ENCODE measurements at regions not wholly inside any gene's neighbourhood (a gene's known extent, or its start where the extent isn't known, plus 50 kb on each side); places are given as distances from the start of the nearest gene placed in this dataset.

DNA sequence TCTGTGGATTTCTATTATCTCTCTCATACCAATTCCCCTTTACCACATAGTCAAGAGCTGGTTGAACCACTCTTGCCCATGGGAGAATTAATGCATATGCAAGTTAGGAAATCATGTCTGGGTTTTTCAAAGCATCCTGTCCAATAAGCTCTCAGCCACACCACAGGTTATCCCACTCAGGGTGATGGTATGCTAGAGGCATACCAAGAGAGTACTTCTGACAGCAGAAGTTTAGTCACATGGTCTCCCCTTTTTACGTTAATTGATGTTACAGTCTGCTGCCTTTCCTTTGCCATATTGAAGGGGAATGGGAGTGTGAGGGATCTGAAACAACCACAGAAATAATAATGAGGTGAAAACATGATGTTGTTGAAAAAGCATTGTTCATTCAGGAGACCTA, 135.8 kb upstream of the PBX1 start:
- H3K27ac ChIP-seq (ENCODE audit: extremely low read depth, low read depth, low read length): no peak overlapping the region
- no peaks in the 10 kb centered on the region for H3K9me3 ChIP-seq (ENCODE audit: control insufficient read depth, insufficient read depth, low read depth, low read length)
- no peaks in the 10 kb centered on the region for H3K4me1 ChIP-seq (ENCODE audit: control insufficient read depth, insufficient read depth, low read length)
- no peak overlapping the region for H3K4me3 ChIP-seq (ENCODE audit: low read depth, low read length)
- TF ChIP-seq PRDM1 (tag by site-specific recombination; IDR thresholded peaks at IDR 0.05): no peak
- no peak for TF ChIP-seq ZNF660 (tag by site-specific recombination; IDR thresholded peaks at IDR 0.05)
- TF ChIP-seq, protein P1, sequence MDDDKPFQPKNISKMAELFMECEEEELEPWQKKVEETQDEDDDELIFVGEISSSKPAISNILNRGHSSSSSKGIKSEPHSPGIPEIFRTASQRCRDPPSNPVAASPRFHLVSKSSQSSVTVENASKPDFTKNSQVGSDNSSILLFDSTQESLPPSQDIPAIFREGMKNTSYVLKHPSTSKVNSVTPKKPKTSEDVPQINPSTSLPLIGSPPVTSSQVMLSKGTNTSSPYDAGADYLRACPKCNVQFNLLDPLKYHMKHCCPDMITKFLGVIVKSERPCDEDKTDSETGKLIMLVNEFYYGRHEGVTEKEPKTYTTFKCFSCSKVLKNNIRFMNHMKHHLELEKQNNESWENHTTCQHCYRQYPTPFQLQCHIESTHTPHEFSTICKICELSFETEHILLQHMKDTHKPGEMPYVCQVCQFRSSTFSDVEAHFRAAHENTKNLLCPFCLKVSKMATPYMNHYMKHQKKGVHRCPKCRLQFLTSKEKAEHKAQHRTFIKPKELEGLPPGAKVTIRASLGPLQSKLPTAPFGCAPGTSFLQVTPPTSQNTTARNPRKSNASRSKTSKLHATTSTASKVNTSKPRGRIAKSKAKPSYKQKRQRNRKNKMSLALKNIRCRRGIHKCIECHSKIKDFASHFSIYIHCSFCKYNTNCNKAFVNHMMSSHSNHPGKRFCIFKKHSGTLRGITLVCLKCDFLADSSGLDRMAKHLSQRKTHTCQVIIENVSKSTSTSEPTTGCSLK (tag by site-specific recombination; IDR thresholded peaks at IDR 0.05): no peak
- TF ChIP-seq ZNF341 (tag by site-specific recombination; IDR thresholded peaks at IDR 0.05; ENCODE audit: low read depth): no peak
- no peak for TF ChIP-seq ZNF777 (tag by site-specific recombination; IDR thresholded peaks at IDR 0.05; ENCODE audit: borderline replicate concordance)
- TF ChIP-seq ZNF157 (tag by site-specific recombination; IDR thresholded peaks at IDR 0.05): no peak
- H3K36me3 ChIP-seq (ENCODE audit: control insufficient read depth in 2 of 2, insufficient read depth in 1 of 2, low read length in 2 of 2): no peaks in the 10 kb centered on the region
- CTCF ChIA-PET: interaction anchor here (0.6 kb wide), 2 partner anchors 15 to 20 kb away, joined by 4 to 6 read pairs; no protein-coding TSS in a partner anchor
- POLR2A ChIA-PET: no interaction called here

DNA sequence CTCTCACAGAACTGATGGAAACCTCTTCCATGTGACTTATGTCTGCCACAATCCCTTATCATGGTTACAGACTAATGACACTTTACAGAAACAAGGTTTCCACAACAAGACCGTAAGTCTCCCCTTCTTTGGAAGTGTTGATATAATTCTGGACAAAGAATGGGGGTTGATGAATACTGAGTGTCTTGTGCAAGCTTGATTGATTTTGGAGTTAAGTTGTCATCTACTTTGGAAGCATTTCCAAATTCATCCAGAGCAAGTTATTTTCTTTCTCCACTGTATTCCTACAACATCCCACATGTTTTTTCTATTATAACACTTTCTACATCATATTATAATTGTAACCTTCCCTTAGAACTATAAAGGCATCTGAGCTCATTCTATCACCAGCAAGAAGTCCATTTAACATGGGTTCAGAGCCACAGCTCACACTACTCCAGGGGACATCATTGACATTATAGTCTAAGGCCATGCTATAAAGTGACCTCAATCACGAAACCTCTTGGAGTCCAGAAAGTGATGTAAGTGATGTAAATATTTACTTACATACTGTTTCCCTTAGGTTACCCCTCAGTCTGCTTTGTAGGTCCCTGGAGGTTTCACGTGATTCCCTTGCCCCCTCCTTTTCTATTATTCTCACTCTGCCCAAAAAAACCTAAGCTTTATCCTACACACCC, 125.7 kb upstream of the PBX1 start:
- no peaks in the 10 kb centered on the region; the same call in 1 of the 2 replicates for H3K4me1 ChIP-seq (ENCODE audit: control insufficient read depth, insufficient read depth, low read length)
- POLR2A ChIA-PET: no interaction called here
- no peaks in the 10 kb centered on the region for H3K36me3 ChIP-seq (ENCODE audit: control insufficient read depth in 2 of 2, insufficient read depth in 1 of 2, low read length in 2 of 2)
- H3K9me3 ChIP-seq (ENCODE audit: control insufficient read depth, insufficient read depth, low read depth, low read length): no peaks in the 10 kb centered on the region
- no peak overlapping the region for H3K27ac ChIP-seq (ENCODE audit: extremely low read depth, low read depth, low read length)
- peak; percentile 60 for TF ChIP-seq GLIS1 (tag by site-specific recombination; IDR thresholded peaks at IDR 0.05)
- TF ChIP-seq, protein P2, sequence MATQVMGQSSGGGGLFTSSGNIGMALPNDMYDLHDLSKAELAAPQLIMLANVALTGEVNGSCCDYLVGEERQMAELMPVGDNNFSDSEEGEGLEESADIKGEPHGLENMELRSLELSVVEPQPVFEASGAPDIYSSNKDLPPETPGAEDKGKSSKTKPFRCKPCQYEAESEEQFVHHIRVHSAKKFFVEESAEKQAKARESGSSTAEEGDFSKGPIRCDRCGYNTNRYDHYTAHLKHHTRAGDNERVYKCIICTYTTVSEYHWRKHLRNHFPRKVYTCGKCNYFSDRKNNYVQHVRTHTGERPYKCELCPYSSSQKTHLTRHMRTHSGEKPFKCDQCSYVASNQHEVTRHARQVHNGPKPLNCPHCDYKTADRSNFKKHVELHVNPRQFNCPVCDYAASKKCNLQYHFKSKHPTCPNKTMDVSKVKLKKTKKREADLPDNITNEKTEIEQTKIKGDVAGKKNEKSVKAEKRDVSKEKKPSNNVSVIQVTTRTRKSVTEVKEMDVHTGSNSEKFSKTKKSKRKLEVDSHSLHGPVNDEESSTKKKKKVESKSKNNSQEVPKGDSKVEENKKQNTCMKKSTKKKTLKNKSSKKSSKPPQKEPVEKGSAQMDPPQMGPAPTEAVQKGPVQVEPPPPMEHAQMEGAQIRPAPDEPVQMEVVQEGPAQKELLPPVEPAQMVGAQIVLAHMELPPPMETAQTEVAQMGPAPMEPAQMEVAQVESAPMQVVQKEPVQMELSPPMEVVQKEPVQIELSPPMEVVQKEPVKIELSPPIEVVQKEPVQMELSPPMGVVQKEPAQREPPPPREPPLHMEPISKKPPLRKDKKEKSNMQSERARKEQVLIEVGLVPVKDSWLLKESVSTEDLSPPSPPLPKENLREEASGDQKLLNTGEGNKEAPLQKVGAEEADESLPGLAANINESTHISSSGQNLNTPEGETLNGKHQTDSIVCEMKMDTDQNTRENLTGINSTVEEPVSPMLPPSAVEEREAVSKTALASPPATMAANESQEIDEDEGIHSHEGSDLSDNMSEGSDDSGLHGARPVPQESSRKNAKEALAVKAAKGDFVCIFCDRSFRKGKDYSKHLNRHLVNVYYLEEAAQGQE (tag by site-specific recombination; IDR thresholded peaks at IDR 0.05): no peak
- TF ChIP-seq, protein P3, sequence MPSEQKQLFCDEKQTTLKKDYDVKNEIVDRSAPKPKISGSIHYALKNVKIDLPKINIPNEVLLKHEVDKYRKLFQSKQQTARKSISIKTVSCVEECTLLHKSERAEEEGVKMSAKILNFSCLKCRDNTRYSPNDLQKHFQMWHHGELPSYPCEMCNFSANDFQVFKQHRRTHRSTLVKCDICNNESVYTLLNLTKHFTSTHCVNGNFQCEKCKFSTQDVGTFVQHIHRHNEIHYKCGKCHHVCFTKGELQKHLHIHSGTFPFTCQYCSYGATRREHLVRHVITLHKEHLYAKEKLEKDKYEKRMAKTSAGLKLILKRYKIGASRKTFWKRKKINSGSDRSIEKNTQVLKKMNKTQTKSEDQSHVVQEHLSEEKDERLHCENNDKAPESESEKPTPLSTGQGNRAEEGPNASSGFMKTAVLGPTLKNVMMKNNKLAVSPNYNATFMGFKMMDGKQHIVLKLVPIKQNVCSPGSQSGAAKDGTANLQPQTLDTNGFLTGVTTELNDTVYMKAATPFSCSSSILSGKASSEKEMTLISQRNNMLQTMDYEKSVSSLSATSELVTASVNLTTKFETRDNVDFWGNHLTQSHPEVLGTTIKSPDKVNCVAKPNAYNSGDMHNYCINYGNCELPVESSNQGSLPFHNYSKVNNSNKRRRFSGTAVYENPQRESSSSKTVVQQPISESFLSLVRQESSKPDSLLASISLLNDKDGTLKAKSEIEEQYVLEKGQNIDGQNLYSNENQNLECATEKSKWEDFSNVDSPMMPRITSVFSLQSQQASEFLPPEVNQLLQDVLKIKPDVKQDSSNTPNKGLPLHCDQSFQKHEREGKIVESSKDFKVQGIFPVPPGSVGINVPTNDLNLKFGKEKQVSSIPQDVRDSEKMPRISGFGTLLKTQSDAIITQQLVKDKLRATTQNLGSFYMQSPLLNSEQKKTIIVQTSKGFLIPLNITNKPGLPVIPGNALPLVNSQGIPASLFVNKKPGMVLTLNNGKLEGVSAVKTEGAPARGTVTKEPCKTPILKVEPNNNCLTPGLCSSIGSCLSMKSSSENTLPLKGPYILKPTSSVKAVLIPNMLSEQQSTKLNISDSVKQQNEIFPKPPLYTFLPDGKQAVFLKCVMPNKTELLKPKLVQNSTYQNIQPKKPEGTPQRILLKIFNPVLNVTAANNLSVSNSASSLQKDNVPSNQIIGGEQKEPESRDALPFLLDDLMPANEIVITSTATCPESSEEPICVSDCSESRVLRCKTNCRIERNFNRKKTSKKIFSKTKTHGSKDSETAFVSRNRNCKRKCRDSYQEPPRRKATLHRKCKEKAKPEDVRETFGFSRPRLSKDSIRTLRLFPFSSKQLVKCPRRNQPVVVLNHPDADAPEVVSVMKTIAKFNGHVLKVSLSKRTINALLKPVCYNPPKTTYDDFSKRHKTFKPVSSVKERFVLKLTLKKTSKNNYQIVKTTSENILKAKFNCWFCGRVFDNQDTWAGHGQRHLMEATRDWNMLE (tag by site-specific recombination; conservative IDR thresholded peaks at IDR 0.05; ENCODE audit: low read depth): no peak
- TF ChIP-seq ZNF664 (tag by site-specific recombination; IDR thresholded peaks at IDR 0.05): peak; percentile 37; the same call in 1 of the 2 replicates
- H3K4me3 ChIP-seq (ENCODE audit: low read depth, low read length): no peak overlapping the region
- CTCF ChIA-PET: interaction anchor here (0.6 to 0.7 kb wide), 2 partner anchors 81 to 177 kb away, joined by 3 to 5 read pairs; no protein-coding TSS in a partner anchor

Data from HEK293 (cell line).